ENCODE measurements at regions not wholly inside any gene's neighbourhood (a gene's known extent, or its start where the extent isn't known, plus 50 kb on each side); places are given as distances from the start of the nearest gene placed in this dataset.

DNA sequence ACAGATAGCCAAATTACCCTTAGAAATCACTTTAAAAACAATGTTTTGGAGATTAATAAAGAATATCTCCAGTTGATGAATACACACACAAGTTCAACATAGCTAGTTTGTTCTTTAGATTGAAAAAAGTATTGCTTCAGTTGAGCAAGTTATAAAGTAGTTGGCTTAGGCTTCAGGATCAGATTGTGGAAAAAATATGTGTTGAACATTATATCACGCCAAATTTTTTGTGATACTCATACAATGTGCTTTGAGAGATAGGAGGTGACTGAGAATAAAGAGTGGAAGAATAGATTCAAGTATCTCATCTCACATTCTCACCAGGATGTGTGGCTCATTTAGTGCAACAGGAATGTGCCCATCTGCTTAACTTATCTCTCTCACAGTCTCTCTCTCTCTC lies 553.3 kb downstream of the HTR7 start:
- H3K4me3 ChIP-seq (ENCODE audit: low read length in 2 of 2), result no peak overlapping the region
- no peaks in the 10 kb centered on the region for H3K36me3 ChIP-seq (ENCODE audit: control insufficient read depth in 2 of 2, insufficient read depth in 2 of 2, low read length in 2 of 2)
- H3K4me1 ChIP-seq (ENCODE audit: control insufficient read depth in 2 of 2, insufficient read depth in 2 of 2, low read length in 2 of 2), result no peaks in the 10 kb centered on the region
- H3K27me3 ChIP-seq (ENCODE audit: control insufficient read depth in 2 of 2, insufficient read depth in 2 of 2, low read length in 2 of 2), result no peaks in the 10 kb centered on the region
- no peaks in the 10 kb centered on the region for H3K9me3 ChIP-seq (ENCODE audit: control insufficient read depth in 2 of 2, low read length in 2 of 2)
- H3K27ac ChIP-seq (ENCODE audit: low read depth in 2 of 2, low read length in 2 of 2), result no peak overlapping the region
- H3K9ac ChIP-seq (ENCODE audit: low read depth in 1 of 2, low read length in 2 of 2), result no peak overlapping the region

DNA sequence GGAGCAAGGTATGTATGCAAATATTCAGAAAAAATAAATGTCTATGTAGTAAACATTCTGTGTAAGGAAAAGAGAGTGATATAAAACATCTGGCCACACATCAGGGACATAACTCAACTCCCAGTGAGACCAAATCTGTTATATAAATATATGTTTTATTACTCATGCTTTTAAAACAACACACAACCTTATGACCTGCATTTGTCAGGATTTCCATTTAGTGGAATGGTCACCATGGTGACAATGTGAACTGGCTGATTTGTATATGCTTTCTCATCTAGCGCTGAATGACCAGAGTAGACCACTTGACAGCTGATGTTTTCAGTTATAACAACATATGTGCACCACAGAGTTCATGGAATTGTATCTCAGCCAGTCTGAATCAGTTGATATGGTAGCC lies 551.7 kb downstream of the HTR7 start:
- no peaks in the 10 kb centered on the region for H3K4me1 ChIP-seq (ENCODE audit: control insufficient read depth in 2 of 2, insufficient read depth in 2 of 2, low read length in 2 of 2)
- H3K27me3 ChIP-seq (ENCODE audit: control insufficient read depth in 2 of 2, insufficient read depth in 2 of 2, low read length in 2 of 2), result no peaks in the 10 kb centered on the region
- H3K27ac ChIP-seq (ENCODE audit: low read depth in 2 of 2, low read length in 2 of 2), result no peak overlapping the region
- H3K9me3 ChIP-seq (ENCODE audit: control insufficient read depth in 2 of 2, low read length in 2 of 2), result no peaks in the 10 kb centered on the region
- no peaks in the 10 kb centered on the region for H3K36me3 ChIP-seq (ENCODE audit: control insufficient read depth in 2 of 2, insufficient read depth in 2 of 2, low read length in 2 of 2)
- H3K4me3 ChIP-seq (ENCODE audit: low read length in 2 of 2), result no peak overlapping the region
- no peak overlapping the region for H3K9ac ChIP-seq (ENCODE audit: low read depth in 1 of 2, low read length in 2 of 2)

DNA sequence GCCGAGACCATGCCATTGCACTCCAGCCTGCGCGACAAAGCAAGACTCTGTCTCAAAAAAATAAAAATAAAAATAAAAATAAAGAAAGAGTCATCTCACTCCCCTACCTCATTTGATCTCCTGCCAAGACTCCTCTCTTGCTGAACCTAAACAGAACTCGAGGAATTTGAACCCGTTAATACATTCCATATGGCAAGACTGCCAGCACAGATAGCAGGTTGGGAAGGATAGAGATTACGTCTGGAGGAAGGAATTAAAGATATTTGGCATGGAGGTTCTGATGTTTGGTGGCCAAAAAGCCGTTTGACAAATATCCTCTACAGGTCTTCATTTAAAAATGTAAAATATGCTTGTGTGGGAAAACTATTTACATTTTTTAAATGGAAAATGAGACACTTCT lies 549.6 kb downstream of the HTR7 start:
- Histone ChIP-seq H3K27me3 (ENCODE audit: control insufficient read depth in 2 of 2, insufficient read depth in 2 of 2, low read length in 2 of 2) (no peaks in the 10 kb centered on the region), H3K4me1 (ENCODE audit: control insufficient read depth in 2 of 2, insufficient read depth in 2 of 2, low read length in 2 of 2) (no peaks in the 10 kb centered on the region), H3K9me3 (ENCODE audit: control insufficient read depth in 2 of 2, low read length in 2 of 2) (no peaks in the 10 kb centered on the region), H3K36me3 (ENCODE audit: control insufficient read depth in 2 of 2, insufficient read depth in 2 of 2, low read length in 2 of 2) (no peaks in the 10 kb centered on the region), H3K27ac (ENCODE audit: low read depth in 2 of 2, low read length in 2 of 2) (no peak overlapping the region), H3K9ac (ENCODE audit: low read depth in 1 of 2, low read length in 2 of 2) (no peak overlapping the region), H3K4me3 (ENCODE audit: low read length in 2 of 2) (no peak overlapping the region)

DNA sequence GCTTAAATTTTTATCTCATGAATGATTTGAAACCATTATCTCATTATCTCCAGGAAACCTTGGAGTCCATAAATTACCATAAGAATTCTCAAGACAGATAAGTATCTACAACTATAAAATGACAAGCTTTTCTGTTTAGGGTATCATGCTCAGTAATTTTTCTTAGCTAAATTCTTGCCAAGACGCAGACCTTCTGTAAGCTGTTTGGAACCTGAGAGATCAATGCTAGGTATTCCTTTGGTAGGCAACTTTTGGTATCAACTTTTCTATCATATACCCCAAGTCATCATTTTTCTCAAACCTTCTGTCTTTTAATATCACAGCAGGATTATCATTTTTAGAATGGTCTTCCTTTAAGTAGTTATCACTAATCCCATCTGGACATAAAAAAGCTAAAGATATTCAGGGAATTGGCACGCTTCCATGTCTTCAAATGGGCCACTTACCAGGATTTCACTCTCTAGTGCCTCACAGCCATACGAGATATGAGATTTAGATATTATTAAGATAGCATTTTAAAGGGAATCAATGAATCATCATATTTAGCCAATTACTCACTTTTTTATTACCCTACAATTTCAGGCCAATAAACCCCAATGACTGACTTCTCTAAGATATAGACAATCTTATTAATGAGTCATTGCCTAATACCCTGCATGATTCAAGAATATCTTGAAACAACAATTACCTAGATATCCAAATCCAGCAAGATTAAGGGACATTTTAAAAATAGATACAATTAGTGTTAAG lies 544.1 kb downstream of the HTR7 start:
- Histone ChIP-seq H3K9ac (ENCODE audit: low read depth in 1 of 2, low read length in 2 of 2) (no peak overlapping the region), H3K4me3 (ENCODE audit: low read length in 2 of 2) (no peak overlapping the region), H3K9me3 (ENCODE audit: control insufficient read depth in 2 of 2, low read length in 2 of 2) (no peaks in the 10 kb centered on the region), H3K4me1 (ENCODE audit: control insufficient read depth in 2 of 2, insufficient read depth in 2 of 2, low read length in 2 of 2) (no peaks in the 10 kb centered on the region), H3K27ac (ENCODE audit: low read depth in 2 of 2, low read length in 2 of 2) (no peak overlapping the region), H3K36me3 (ENCODE audit: control insufficient read depth in 2 of 2, insufficient read depth in 2 of 2, low read length in 2 of 2) (no peaks in the 10 kb centered on the region), H3K27me3 (ENCODE audit: control insufficient read depth in 2 of 2, insufficient read depth in 2 of 2, low read length in 2 of 2) (no peaks in the 10 kb centered on the region)

DNA sequence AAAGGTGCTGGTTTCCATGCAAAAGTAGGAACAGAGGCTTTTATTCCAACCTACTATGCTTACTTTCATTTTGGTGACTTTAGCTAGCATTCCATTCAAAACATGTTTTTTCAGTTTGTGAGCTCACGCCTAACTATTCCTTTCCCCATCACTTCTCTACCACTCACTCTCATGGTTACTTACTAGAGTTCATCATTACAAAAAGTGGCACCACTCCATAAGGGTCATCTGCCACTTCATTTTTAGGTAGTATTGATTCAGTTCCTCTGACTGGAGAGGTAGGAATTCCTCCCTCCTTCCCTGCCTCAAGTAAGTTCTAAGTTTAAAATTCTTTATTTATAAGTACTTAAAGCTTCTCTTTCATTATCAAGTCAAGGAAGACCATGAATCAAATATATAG lies 543.1 kb downstream of the HTR7 start:
- Histone ChIP-seq H3K27me3 (ENCODE audit: control insufficient read depth in 2 of 2, insufficient read depth in 2 of 2, low read length in 2 of 2) (no peaks in the 10 kb centered on the region), H3K9me3 (ENCODE audit: control insufficient read depth in 2 of 2, low read length in 2 of 2) (no peaks in the 10 kb centered on the region)

DNA sequence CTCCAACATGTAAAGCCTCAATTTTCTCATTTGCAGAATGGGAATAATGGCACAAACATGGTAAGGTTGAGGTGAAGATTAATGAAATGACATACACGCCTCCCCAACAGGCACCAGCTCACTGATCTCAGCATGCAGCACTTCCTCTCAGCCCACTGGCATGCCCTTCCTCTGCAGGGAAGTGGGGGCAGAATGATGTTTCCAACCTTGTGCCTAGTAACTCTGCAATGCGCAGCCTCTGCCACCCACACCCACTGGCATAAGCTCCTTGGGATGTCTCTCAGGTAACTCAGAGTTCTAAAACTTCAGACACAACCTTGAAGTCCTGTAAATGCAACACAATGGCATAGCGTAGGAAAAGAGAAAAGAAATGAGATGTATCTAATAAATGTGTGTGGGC lies 540.7 kb downstream of the HTR7 start:
- Histone ChIP-seq H3K9ac (ENCODE audit: low read depth in 1 of 2, low read length in 2 of 2) (no peak overlapping the region), H3K4me3 (ENCODE audit: low read length in 2 of 2) (no peak overlapping the region), H3K4me1 (ENCODE audit: control insufficient read depth in 2 of 2, insufficient read depth in 2 of 2, low read length in 2 of 2) (no peaks in the 10 kb centered on the region), H3K27me3 (ENCODE audit: control insufficient read depth in 2 of 2, insufficient read depth in 2 of 2, low read length in 2 of 2) (no peaks in the 10 kb centered on the region), H3K27ac (ENCODE audit: low read depth in 2 of 2, low read length in 2 of 2) (no peak overlapping the region), H3K9me3 (ENCODE audit: control insufficient read depth in 2 of 2, low read length in 2 of 2) (no peaks in the 10 kb centered on the region), H3K36me3 (ENCODE audit: control insufficient read depth in 2 of 2, insufficient read depth in 2 of 2, low read length in 2 of 2) (no peaks in the 10 kb centered on the region)

More for the DNA sequence above, 543.1 kb downstream of the HTR7 start:
- H3K36me3 ChIP-seq (ENCODE audit: control insufficient read depth in 2 of 2, insufficient read depth in 2 of 2, low read length in 2 of 2), result no peaks in the 10 kb centered on the region
- H3K27ac ChIP-seq (ENCODE audit: low read depth in 2 of 2, low read length in 2 of 2), result no peak overlapping the region
- H3K9ac ChIP-seq (ENCODE audit: low read depth in 1 of 2, low read length in 2 of 2), result no peak overlapping the region
- H3K4me3 ChIP-seq (ENCODE audit: low read length in 2 of 2), result no peak overlapping the region
- no peaks in the 10 kb centered on the region for H3K4me1 ChIP-seq (ENCODE audit: control insufficient read depth in 2 of 2, insufficient read depth in 2 of 2, low read length in 2 of 2)

DNA sequence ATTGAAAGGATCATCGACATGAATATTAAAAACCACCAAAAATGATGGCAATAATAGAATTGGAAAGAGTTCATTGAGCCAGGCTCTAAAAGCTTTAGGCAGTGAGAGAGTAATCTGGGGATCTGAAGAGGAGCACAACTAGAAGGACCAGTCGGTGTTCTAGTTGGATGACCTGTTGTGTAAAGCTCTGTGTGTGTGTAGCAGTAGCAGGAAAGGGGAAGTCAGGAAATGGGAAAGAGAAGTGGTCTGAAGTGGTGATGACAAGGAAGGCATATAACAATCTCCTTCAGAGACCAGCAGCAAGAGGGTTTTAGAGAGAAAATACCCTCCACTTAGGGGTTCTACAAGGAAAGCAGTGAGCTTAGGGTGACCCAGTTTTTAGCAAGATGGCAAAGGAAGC lies 539.2 kb downstream of the HTR7 start:
- Histone ChIP-seq H3K27me3 (ENCODE audit: control insufficient read depth in 2 of 2, insufficient read depth in 2 of 2, low read length in 2 of 2) (no peaks in the 10 kb centered on the region), H3K9ac (ENCODE audit: low read depth in 1 of 2, low read length in 2 of 2) (no peak overlapping the region), H3K4me1 (ENCODE audit: control insufficient read depth in 2 of 2, insufficient read depth in 2 of 2, low read length in 2 of 2) (no peaks in the 10 kb centered on the region), H3K36me3 (ENCODE audit: control insufficient read depth in 2 of 2, insufficient read depth in 2 of 2, low read length in 2 of 2) (no peaks in the 10 kb centered on the region), H3K4me3 (ENCODE audit: low read length in 2 of 2) (no peak overlapping the region), H3K9me3 (ENCODE audit: control insufficient read depth in 2 of 2, low read length in 2 of 2) (no peaks in the 10 kb centered on the region), H3K27ac (ENCODE audit: low read depth in 2 of 2, low read length in 2 of 2) (no peak overlapping the region)

DNA sequence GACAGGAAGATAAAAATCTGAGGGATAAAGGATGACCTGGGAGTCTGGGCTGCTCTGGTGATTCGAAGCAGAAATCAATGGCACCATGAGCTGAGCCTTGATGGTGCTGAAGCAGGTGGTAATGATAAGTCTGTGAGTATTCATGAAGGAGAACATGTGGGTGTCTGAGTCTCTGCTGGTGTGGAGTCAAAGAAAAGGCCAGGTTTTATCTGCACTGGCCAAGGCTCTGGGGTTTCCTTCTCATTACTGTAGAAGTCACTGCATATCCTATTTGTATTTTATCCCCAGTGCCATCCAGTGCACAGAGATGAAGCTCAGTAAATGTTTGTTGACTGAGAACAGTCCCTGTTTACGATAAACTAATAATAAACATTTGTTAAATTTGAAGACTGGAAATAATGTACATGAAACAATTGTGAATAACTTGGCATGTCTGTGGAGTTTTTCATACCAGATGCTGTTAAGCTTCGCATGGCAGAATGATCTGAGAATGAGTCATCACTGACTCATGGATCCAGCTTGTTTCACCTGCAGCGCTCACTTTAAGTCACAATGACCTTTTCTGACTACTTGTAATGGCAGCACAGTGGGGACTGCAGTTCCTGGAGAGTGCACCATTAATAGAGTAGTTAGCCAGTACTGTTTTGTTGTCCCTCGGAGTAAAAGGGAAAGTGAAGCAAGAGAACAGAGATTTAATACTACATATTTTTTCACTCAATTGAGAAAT lies 538.5 kb downstream of the HTR7 start:
- Histone ChIP-seq H3K9me3 (ENCODE audit: control insufficient read depth in 2 of 2, low read length in 2 of 2) (no peaks in the 10 kb centered on the region), H3K9ac (ENCODE audit: low read depth in 1 of 2, low read length in 2 of 2) (no peak overlapping the region), H3K27me3 (ENCODE audit: control insufficient read depth in 2 of 2, insufficient read depth in 2 of 2, low read length in 2 of 2) (no peaks in the 10 kb centered on the region), H3K36me3 (ENCODE audit: control insufficient read depth in 2 of 2, insufficient read depth in 2 of 2, low read length in 2 of 2) (no peaks in the 10 kb centered on the region), H3K4me1 (ENCODE audit: control insufficient read depth in 2 of 2, insufficient read depth in 2 of 2, low read length in 2 of 2) (no peaks in the 10 kb centered on the region), H3K27ac (ENCODE audit: low read depth in 2 of 2, low read length in 2 of 2) (no peak overlapping the region), H3K4me3 (ENCODE audit: low read length in 2 of 2) (no peak overlapping the region)

DNA sequence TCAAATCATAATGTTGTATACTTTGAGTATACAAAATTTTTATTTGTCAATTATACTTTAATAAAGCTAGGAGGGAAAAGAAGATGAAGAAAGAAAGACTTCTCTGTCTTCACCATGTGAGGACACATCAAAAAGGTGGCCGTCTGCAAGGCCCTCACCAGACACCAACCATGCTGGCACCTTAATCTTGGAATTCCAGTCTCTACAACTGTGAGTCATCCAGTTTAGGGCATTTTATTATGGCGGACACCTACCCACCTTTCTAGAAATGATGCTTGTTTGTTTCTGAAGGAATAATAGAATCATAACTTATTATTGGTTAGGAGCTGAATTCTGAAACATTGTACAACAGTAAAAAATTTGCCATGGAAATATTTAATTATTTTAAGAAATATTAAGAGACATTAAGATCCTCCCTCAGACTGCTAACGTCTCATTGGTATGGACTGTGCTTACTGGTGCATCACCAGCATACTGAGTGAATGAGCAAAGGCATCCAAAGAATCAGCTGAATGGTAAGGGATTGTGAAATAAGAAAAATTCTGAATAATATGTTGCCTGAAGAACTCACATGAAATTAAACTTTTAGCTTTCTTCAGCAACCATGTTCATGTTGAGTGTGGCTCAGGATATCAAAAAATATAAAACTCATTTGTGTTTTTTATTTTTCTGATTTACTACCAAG lies 536.6 kb downstream of the HTR7 start:
- Histone ChIP-seq H3K4me1 (ENCODE audit: control insufficient read depth in 2 of 2, insufficient read depth in 2 of 2, low read length in 2 of 2) (no peaks in the 10 kb centered on the region), H3K36me3 (ENCODE audit: control insufficient read depth in 2 of 2, insufficient read depth in 2 of 2, low read length in 2 of 2) (no peaks in the 10 kb centered on the region), H3K9ac (ENCODE audit: low read depth in 1 of 2, low read length in 2 of 2) (no peak overlapping the region), H3K9me3 (ENCODE audit: control insufficient read depth in 2 of 2, low read length in 2 of 2) (no peaks in the 10 kb centered on the region), H3K4me3 (ENCODE audit: low read length in 2 of 2) (no peak overlapping the region), H3K27me3 (ENCODE audit: control insufficient read depth in 2 of 2, insufficient read depth in 2 of 2, low read length in 2 of 2) (no peaks in the 10 kb centered on the region), H3K27ac (ENCODE audit: low read depth in 2 of 2, low read length in 2 of 2) (no peak overlapping the region)

DNA sequence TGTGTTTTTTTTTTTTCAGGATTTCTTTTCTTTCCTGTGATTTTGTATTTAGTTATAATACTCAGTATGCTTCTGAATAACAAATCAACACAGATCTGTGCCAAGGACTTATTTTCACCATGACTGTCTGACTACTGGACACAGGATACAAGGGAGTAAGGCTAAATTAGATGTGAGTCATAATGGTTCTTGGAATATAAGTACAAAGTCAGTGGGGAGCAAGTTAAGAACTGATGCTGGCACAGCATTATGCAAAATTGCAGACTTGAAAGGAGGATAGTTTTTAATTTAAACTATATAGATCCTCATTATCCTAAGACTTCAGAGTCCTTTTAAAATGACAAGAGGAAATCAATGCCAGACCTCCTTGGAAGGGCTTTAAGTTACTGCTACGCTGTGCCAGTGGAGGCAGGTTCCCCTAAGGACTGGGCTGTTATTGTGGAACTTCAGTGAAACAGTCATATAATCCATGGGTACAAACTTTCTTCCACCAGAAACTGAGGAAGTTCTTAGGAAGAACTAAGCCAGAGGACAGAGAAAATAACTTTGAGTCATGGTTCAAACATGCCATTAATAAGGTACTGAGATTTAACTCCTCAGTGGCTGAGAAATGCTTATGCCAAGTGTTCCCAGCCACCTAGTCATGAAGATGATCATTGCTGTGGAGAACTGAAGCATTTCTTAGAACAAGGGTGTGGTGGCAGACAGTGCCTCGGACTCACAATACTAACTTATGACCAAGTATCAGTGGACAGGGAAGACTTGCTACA lies 531.2 kb downstream of the HTR7 start:
- H3K36me3 ChIP-seq (ENCODE audit: control insufficient read depth in 2 of 2, insufficient read depth in 2 of 2, low read length in 2 of 2), result no peaks in the 10 kb centered on the region
- H3K4me3 ChIP-seq (ENCODE audit: low read length in 2 of 2), result no peak overlapping the region
- no peaks in the 10 kb centered on the region for H3K9me3 ChIP-seq (ENCODE audit: control insufficient read depth in 2 of 2, low read length in 2 of 2)
- H3K9ac ChIP-seq (ENCODE audit: low read depth in 1 of 2, low read length in 2 of 2), result no peak overlapping the region
- H3K27ac ChIP-seq (ENCODE audit: low read depth in 2 of 2, low read length in 2 of 2), result no peak overlapping the region
- H3K27me3 ChIP-seq (ENCODE audit: control insufficient read depth in 2 of 2, insufficient read depth in 2 of 2, low read length in 2 of 2), result no peaks in the 10 kb centered on the region
- H3K4me1 ChIP-seq (ENCODE audit: control insufficient read depth in 2 of 2, insufficient read depth in 2 of 2, low read length in 2 of 2), result no peaks in the 10 kb centered on the region
